Mesodermal cell (in vitro differentiated cells): ENCODE measurements at regions not wholly inside any gene's neighbourhood (a gene's known extent, or its start where the extent isn't known, plus 50 kb on each side); places are given as distances from the start of the nearest gene placed in this dataset.
"Not testable (repeated sequence)": the region's sequence is repeated elsewhere in the genome, so short reads cannot be mapped to it uniquely, and the experiment has no call there.

Experiments used
- H3K27ac ChIP-seq: 2 replicates; pipeline ENCODE4 v1.7.0; 2013; ENCODE audit warnings: mild to moderate bottlenecking, low read depth, low read length, moderate library complexity; ENCODE audit not compliant: severe bottlenecking
- H3K36me3 ChIP-seq: 2 replicates; pipeline ENCODE4 v1.7.1; 2013; ENCODE audit warnings: mild to moderate bottlenecking, low read length, moderate library complexity; ENCODE audit not compliant: control insufficient read depth, insufficient read depth
- H3K4me1 ChIP-seq: one replicate; pipeline ENCODE4 v1.7.1; 2013; ENCODE audit warnings: mild to moderate bottlenecking, low read length; ENCODE audit not compliant: insufficient read depth, control insufficient read depth, poor library complexity, severe bottlenecking
- H3K4me3 ChIP-seq: 2 replicates; pipeline ENCODE4 v1.7.0; 2013; ENCODE audit warnings: low read length, control low read depth, mild to moderate bottlenecking; ENCODE audit not compliant: insufficient read depth, poor library complexity, severe bottlenecking; ENCODE audit errors: extremely low read depth
- H3K9me3 ChIP-seq: 2 replicates; pipeline ENCODE4 v1.7.1; 2013; ENCODE audit warnings: mild to moderate bottlenecking, low read length, moderate library complexity; ENCODE audit not compliant: control insufficient read depth
- WGBS, 2 experiments: methylation state at CpG; one replicate each; pipeline ENCODE4 v1.1.5; 2013; ENCODE audit warnings: missing lambda C conversion rate in 2 of 2; ENCODE audit not compliant: insufficient coverage in 2 of 2; 5-methylcytosine and 5-hydroxymethylcytosine counted together

GRCh38 chr13:64527561-64527960, 2702.6 kb downstream of the PCDH9 start:
- H3K9me3 ChIP-seq: peaks cover 7% of the 10 kb centered on the region
- H3K4me1 ChIP-seq: no peaks in the 10 kb centered on the region
- 71% methylated on average over 1 of the region's 2 CpGs; no CpG with 5 or more reads in 1 of the 2 experiments for WGBS, 2 experiments
- H3K27ac ChIP-seq: no peak overlapping the region
- H3K4me3 ChIP-seq: no peak overlapping the region
- no peaks in the 10 kb centered on the region for H3K36me3 ChIP-seq

GRCh38 chr13:64525687-64526086, 2704.4 kb downstream of the PCDH9 start:
- H3K9me3 ChIP-seq: peaks cover 4% of the 10 kb centered on the region
- WGBS, 2 experiments: 94 to 97% methylated on average over 10 to 15 of the region's 15 CpGs

GRCh38 chr13:64510747-64511146, 2719.4 kb downstream of the PCDH9 start:
- no peak overlapping the region for H3K4me3 ChIP-seq
- H3K27ac ChIP-seq: no peak overlapping the region
- no peaks in the 10 kb centered on the region for H3K36me3 ChIP-seq
- no peaks in the 10 kb centered on the region for H3K9me3 ChIP-seq
- no peaks in the 10 kb centered on the region for H3K4me1 ChIP-seq
- WGBS, 2 experiments: no CpG with 5 or more reads among the region's 2 CpGs

More at GRCh38 chr13:64525687-64526086, 2704.4 kb downstream of the PCDH9 start:
- Histone ChIP-seq H3K27ac (no peak overlapping the region), H3K4me1 (no peaks in the 10 kb centered on the region), H3K4me3 (no peak overlapping the region), H3K36me3 (no peaks in the 10 kb centered on the region)

GRCh38 chr13:64506246-64506645, 2723.9 kb downstream of the PCDH9 start:
- Histone ChIP-seq H3K4me3 (no peak overlapping the region), H3K9me3 (no peaks in the 10 kb centered on the region), H3K36me3 (no peaks in the 10 kb centered on the region), H3K4me1 (no peaks in the 10 kb centered on the region), H3K27ac (no peak overlapping the region)
- no CpG with 5 or more reads among the region's 1 CpG for WGBS, 2 experiments

- Histone ChIP-seq H3K27ac (no peak overlapping the region), H3K4me3 (no peak overlapping the region), H3K9me3 (no peaks in the 10 kb centered on the region), H3K4me1 (no peaks in the 10 kb centered on the region), H3K36me3 (no peaks in the 10 kb centered on the region)
- 100% methylated on average over 2 of the region's 4 CpGs for WGBS, 2 experiments
Measured at GRCh38 chr13:64505336-64505910, 2724.7 kb downstream of the PCDH9 start.

GRCh38 chr13:64488731-64489130, 2741.4 kb downstream of the PCDH9 start:
- no peaks in the 10 kb centered on the region for H3K36me3 ChIP-seq
- H3K4me1 ChIP-seq: no peaks in the 10 kb centered on the region
- H3K9me3 ChIP-seq: no peaks in the 10 kb centered on the region
- H3K4me3 ChIP-seq: no peak overlapping the region
- no peak overlapping the region for H3K27ac ChIP-seq

GRCh38 chr13:64482373-64482772, 2747.8 kb downstream of the PCDH9 start:
- no peak overlapping the region for H3K4me3 ChIP-seq
- H3K4me1 ChIP-seq: no peaks in the 10 kb centered on the region
- no peaks in the 10 kb centered on the region for H3K36me3 ChIP-seq
- WGBS, 2 experiments: no CpG with 5 or more reads among the region's 3 CpGs
- H3K27ac ChIP-seq: no peak overlapping the region
- H3K9me3 ChIP-seq: no peaks in the 10 kb centered on the region

- H3K4me3 ChIP-seq: no peak overlapping the region
- no CpG with 5 or more reads among the region's 1 CpG for WGBS, 2 experiments
- no peak overlapping the region for H3K27ac ChIP-seq
- H3K4me1 ChIP-seq: no peaks in the 10 kb centered on the region
- H3K9me3 ChIP-seq: no peaks in the 10 kb centered on the region
- no peaks in the 10 kb centered on the region for H3K36me3 ChIP-seq
Measured at GRCh38 chr13:64480672-64481071, 2749.5 kb downstream of the PCDH9 start.

GRCh38 chr13:64480211-64480610, 2749.9 kb downstream of the PCDH9 start:
- Histone ChIP-seq H3K27ac (no peak overlapping the region), H3K4me1 (no peaks in the 10 kb centered on the region), H3K9me3 (no peaks in the 10 kb centered on the region), H3K36me3 (no peaks in the 10 kb centered on the region), H3K4me3 (no peak overlapping the region)
- WGBS, 2 experiments: 86% methylated on average over 1 of the region's 1 CpG; no CpG with 5 or more reads in 1 of the 2 experiments

- Histone ChIP-seq H3K36me3 (no peaks in the 10 kb centered on the region), H3K4me1 (no peaks in the 10 kb centered on the region), H3K27ac (no peak overlapping the region), H3K4me3 (no peak overlapping the region), H3K9me3 (no peaks in the 10 kb centered on the region)
Measured at GRCh38 chr13:64477146-64477545, 2753.0 kb downstream of the PCDH9 start.

- 78 to 92% methylated on average over 2 of the region's 2 CpGs for WGBS, 2 experiments
- H3K4me1 ChIP-seq: not testable (repeated sequence)
Measured at GRCh38 chr13:64476041-64476568, 2754.0 kb downstream of the PCDH9 start.

More at GRCh38 chr13:64476041-64476568, 2754.0 kb downstream of the PCDH9 start:
- H3K27ac ChIP-seq, H3K9me3 ChIP-seq, H3K4me3 ChIP-seq, H3K36me3 ChIP-seq: not testable (repeated sequence)
